ENCODE measurements at regions not wholly inside any gene's neighbourhood (a gene's known extent, or its start where the extent isn't known, plus 50 kb on each side); places are given as distances from the start of the nearest gene placed in this dataset.

- TF ChIP-seq POLR2B (IDR thresholded peaks at IDR 0.05; ENCODE audit: low read depth, partially characterized antibody) (no peak), NKRF (IDR thresholded peaks at IDR 0.05; ENCODE audit: borderline replicate concordance) (no peak), ZNF146 (CRISPR knock-in tag; IDR thresholded peaks at IDR 0.05; ENCODE audit: unreplicated experiment) (no peak), BHLHE40 (IDR thresholded peaks at IDR 0.05; ENCODE audit: low read length) (no peak), YBX1 (IDR thresholded peaks at IDR 0.05) (no peak), RBM39 (optimal IDR thresholded peaks at IDR 0.05; ENCODE audit: low read depth, low read length) (no peak), DPF2 (IDR thresholded peaks at IDR 0.05) (no peak), ZNF655 (CRISPR knock-in tag; IDR thresholded peaks at IDR 0.05) (no peak), MYNN (IDR thresholded peaks at IDR 0.05) (no peak), MYNN (CRISPR knock-in tag; IDR thresholded peaks at IDR 0.05) (no peak), ZNF140 (CRISPR knock-in tag; IDR thresholded peaks at IDR 0.05) (no peak), HDAC3 (IDR thresholded peaks at IDR 0.05; ENCODE audit: borderline replicate concordance, partially characterized antibody) (no peak), FOXP4 (CRISPR knock-in tag; IDR thresholded peaks at IDR 0.05; ENCODE audit: borderline replicate concordance) (no peak), SRSF3 (IDR thresholded peaks at IDR 0.05; ENCODE audit: insufficient read depth, low read length) (no peak)
- TF ChIP-seq, protein P1, sequence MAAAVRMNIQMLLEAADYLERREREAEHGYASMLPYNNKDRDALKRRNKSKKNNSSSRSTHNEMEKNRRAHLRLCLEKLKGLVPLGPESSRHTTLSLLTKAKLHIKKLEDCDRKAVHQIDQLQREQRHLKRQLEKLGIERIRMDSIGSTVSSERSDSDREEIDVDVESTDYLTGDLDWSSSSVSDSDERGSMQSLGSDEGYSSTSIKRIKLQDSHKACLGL (CRISPR knock-in tag; IDR thresholded peaks at IDR 0.05; ENCODE audit: borderline replicate concordance, poor library complexity, severe bottlenecking), result no peak
- TF ChIP-seq, protein P2, sequence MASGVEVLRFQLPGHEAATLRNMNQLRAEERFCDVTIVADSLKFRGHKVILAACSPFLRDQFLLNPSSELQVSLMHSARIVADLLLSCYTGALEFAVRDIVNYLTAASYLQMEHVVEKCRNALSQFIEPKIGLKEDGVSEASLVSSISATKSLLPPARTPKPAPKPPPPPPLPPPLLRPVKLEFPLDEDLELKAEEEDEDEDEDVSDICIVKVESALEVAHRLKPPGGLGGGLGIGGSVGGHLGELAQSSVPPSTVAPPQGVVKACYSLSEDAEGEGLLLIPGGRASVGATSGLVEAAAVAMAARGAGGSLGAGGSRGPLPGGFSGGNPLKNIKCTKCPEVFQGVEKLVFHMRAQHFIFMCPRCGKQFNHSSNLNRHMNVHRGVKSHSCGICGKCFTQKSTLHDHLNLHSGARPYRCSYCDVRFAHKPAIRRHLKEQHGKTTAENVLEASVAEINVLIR (CRISPR knock-in tag; IDR thresholded peaks at IDR 0.05), result no peak
- ChIA-PET POLR2A (no interaction called here), CTCF (ENCODE audit: low intra/inter-chr PET ratio) (no interaction called here)
- no peaks in the 10 kb centered on the region for H3K9me3 ChIP-seq (replicated peaks; ENCODE audit: control insufficient read depth, insufficient read depth, low read depth, low read length)
- no peaks in the 10 kb centered on the region for H3K79me2 ChIP-seq (ENCODE audit: control insufficient read depth, insufficient read depth, low read length)
- no peak overlapping the region for H3K4me2 ChIP-seq (ENCODE audit: insufficient read depth, low read length)
- ATAC-seq, result no peak
- no peaks in the 10 kb centered on the region for H3K27me3 ChIP-seq (ENCODE audit: control insufficient read depth in 2 of 2, insufficient read depth in 2 of 2, low read length in 2 of 2)
- H3K9me1 ChIP-seq (ENCODE audit: control insufficient read depth, insufficient read depth, low read length), result no peaks in the 10 kb centered on the region
- H3K4me3 ChIP-seq, result no peak overlapping the region
- no TSS peak for BruUV-seq (replicated peaks)
- no peak overlapping the region for H2AFZ ChIP-seq (ENCODE audit: low read depth, low read length)
- H3K36me3 ChIP-seq (ENCODE audit: control insufficient read depth, insufficient read depth, low read length), result no peaks in the 10 kb centered on the region
- intact Hi-C loops (cut with micrococcal nuclease) (no loop called here), in situ Hi-C loops (cut with MboI) (no loop called here)
- 13% methylated on average over 2 of the region's 2 CpGs for WGBS (ENCODE audit: insufficient coverage, low coverage, missing lambda C conversion rate)
- no peaks in the 10 kb centered on the region for H4K20me1 ChIP-seq (replicated peaks; ENCODE audit: control insufficient read depth, insufficient read depth, low read length)
- H3K27ac ChIP-seq (ENCODE audit: extremely low read depth, low read depth, low read length), result no peak overlapping the region
- FAIRE-seq, result no peak
- H3K4me1 ChIP-seq (replicated peaks in 1 of 2; ENCODE audit: control insufficient read depth in 2 of 2, insufficient read depth in 2 of 2, low read length in 2 of 2), result no peaks in the 10 kb centered on the region
- no peak overlapping the region for H3K9ac ChIP-seq (ENCODE audit: insufficient read depth in 1 of 2, low read depth in 2 of 2, low read length in 2 of 2)
- no peak for DNase-seq (ENCODE audit: extremely low read depth in 1 of 4, low spot score in 3 of 4)
Observed at GRCh38 chr4:20509315-20509714, 190.9 kb upstream of the PACRGL start.
